Uterus (tissue), 2 donors: ENCODE measurements at regions not wholly inside any gene's neighbourhood (a gene's known extent, or its start where the extent isn't known, plus 50 kb on each side); places are given as distances from the start of the nearest gene placed in this dataset.

Experiments
- CTCF ChIP-seq, 4 experiments: fragments of 200-600 bp in 2 of 4; fragments of 450-650 bp in 2 of 4; sonication (generic) in 2 of 4; IDR thresholded peaks; one replicate each; pipeline ENCODE4 v1.5.1; 2016 to 2019; ENCODE audit warnings: antibody characterized with exemption in 4 of 4, mild to moderate bottlenecking in 2 of 4, moderate library complexity in 1 of 4
- POLR2A ChIP-seq, 2 donors: fragments of 450-650 bp; IDR thresholded peaks; one replicate each; pipeline ENCODE4 v1.6.1; 2016; ENCODE audit warnings: antibody characterized with exemption in 2 of 2, mild to moderate bottlenecking in 1 of 2, moderate library complexity in 1 of 2

GRCh38 chr9:80794197-80794596 is 895.1 kb downstream of the TLE1 start:
- TF ChIP-seq CTCF (IDR thresholded peaks at IDR 0.05) = no peak
- TF ChIP-seq POLR2A (IDR thresholded peaks at IDR 0.05) = no peak
